Lung (tissue), 11 donors: ENCODE measurements at regions not wholly inside any gene's neighbourhood (a gene's known extent, or its start where the extent isn't known, plus 50 kb on each side); places are given as distances from the start of the nearest gene placed in this dataset.
A peak's percentile ranks its signal among the peaks of the same experiment; 100 is the strongest.

Experiments
- ATAC-seq: fragments of 200-7000 bp; cut with Tn5 transposase; one replicate; pipeline ENCODE4 v1.9.1; 2020; ENCODE audit warnings: moderate number of reproducible peaks; ENCODE audit not compliant: insufficient read depth, low FRiP score
- DNase-seq, 3 donors: peaks; one replicate each; pipeline ENCODE4 v3.0.0-alpha.2; 2013 to 2017
- H3K27ac ChIP-seq, 2 donors: one replicate each; pipeline ENCODE4 v1.5.1; 2013; ENCODE audit warnings: mild to moderate bottlenecking in 2 of 2, moderate library complexity in 2 of 2, control low read depth in 1 of 2, inconsistent platforms in 1 of 2, low read depth in 1 of 2, low read length in 1 of 2
- H3K27me3 ChIP-seq, 3 donors: one replicate each; pipeline ENCODE4 v1.5.1; 2013; ENCODE audit warnings: low read length in 2 of 3; ENCODE audit not compliant: control insufficient read depth in 3 of 3, insufficient read depth in 3 of 3
- H3K36me3 ChIP-seq, 4 donors: one replicate each; pipeline ENCODE4 v1.5.1; 2013; ENCODE audit warnings: low read length in 4 of 4, mild to moderate bottlenecking in 1 of 4, moderate library complexity in 1 of 4; ENCODE audit not compliant: control insufficient read depth in 4 of 4, insufficient read depth in 4 of 4
- H3K4me1 ChIP-seq, 5 donors: one replicate each; pipeline ENCODE4 v1.5.1; 2013; ENCODE audit warnings: low read length in 5 of 5, mild to moderate bottlenecking in 2 of 5, moderate library complexity in 1 of 5; ENCODE audit not compliant: control insufficient read depth in 5 of 5, insufficient read depth in 5 of 5
- H3K4me3 ChIP-seq: one replicate; pipeline ENCODE4 v1.5.1; 2013; ENCODE audit warnings: mild to moderate bottlenecking, control low read depth, moderate library complexity
- H3K9ac ChIP-seq, 2 donors: one replicate each; pipeline ENCODE4 v1.5.1; 2013; ENCODE audit warnings: low read length in 2 of 2, control low read depth in 1 of 2; ENCODE audit not compliant: insufficient read depth in 1 of 2
- H3K9me3 ChIP-seq, 4 donors: one replicate each; pipeline ENCODE4 v1.5.1; 2013; ENCODE audit warnings: low read length in 3 of 4, mild to moderate bottlenecking in 1 of 4, moderate library complexity in 1 of 4; ENCODE audit not compliant: control insufficient read depth in 4 of 4, insufficient read depth in 3 of 4
- WGBS, 2 donors: extraction: QIAGEN DNeasy Blood & Tissue Kit; methylation state at CpG; one replicate each; pipeline ENCODE4 v1.1.7; 2013; 5-methylcytosine and 5-hydroxymethylcytosine counted together
- TF ChIP-seq, protein P1 (sequence below): IDR thresholded peaks from 2 replicates; pipeline ENCODE4 v1.5.1; 2012; ENCODE audit warnings: mild to moderate bottlenecking; ENCODE audit errors: control extremely low read depth, extremely low read depth
- donor health status: control.
- donor health status: control.
- donor health status: Bipolar disorder and iron deficiency.
- donor health status: healthy.
- donor health status: DM: yes; HTN: yes; CAD: no.

DNA sequence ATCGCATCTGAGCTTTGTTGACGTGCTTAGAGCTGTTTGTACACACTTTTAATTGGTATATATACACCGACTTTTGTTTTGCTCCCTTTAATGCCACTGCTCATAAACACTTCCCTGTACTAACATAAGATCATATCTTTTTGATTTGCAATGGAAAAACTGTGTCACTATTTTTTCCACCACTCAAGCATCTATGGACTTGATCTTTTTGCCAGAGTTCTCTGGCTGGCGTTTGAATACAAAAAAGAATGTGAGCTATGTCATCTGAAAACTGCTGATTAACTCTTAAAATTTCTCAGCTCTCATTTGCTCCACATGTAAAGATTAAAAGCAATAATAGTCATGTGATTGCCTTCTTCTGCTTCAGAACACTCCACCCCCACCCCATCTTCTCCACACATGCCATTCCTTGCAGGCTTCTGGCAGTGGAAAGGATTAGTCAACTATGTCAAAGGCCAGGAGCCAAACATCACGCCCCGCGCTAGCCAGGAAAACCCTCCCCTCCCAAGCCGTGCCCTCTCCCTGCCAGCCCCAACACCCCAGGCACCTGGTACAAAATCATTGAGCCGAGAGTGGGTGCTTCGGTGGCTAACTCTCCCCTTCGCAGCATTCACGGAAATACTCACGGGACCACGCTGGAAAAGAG is 123.4 kb upstream of the MEF2A start:
- TF ChIP-seq, protein P1, sequence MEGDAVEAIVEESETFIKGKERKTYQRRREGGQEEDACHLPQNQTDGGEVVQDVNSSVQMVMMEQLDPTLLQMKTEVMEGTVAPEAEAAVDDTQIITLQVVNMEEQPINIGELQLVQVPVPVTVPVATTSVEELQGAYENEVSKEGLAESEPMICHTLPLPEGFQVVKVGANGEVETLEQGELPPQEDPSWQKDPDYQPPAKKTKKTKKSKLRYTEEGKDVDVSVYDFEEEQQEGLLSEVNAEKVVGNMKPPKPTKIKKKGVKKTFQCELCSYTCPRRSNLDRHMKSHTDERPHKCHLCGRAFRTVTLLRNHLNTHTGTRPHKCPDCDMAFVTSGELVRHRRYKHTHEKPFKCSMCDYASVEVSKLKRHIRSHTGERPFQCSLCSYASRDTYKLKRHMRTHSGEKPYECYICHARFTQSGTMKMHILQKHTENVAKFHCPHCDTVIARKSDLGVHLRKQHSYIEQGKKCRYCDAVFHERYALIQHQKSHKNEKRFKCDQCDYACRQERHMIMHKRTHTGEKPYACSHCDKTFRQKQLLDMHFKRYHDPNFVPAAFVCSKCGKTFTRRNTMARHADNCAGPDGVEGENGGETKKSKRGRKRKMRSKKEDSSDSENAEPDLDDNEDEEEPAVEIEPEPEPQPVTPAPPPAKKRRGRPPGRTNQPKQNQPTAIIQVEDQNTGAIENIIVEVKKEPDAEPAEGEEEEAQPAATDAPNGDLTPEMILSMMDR, result no peak

DNA sequence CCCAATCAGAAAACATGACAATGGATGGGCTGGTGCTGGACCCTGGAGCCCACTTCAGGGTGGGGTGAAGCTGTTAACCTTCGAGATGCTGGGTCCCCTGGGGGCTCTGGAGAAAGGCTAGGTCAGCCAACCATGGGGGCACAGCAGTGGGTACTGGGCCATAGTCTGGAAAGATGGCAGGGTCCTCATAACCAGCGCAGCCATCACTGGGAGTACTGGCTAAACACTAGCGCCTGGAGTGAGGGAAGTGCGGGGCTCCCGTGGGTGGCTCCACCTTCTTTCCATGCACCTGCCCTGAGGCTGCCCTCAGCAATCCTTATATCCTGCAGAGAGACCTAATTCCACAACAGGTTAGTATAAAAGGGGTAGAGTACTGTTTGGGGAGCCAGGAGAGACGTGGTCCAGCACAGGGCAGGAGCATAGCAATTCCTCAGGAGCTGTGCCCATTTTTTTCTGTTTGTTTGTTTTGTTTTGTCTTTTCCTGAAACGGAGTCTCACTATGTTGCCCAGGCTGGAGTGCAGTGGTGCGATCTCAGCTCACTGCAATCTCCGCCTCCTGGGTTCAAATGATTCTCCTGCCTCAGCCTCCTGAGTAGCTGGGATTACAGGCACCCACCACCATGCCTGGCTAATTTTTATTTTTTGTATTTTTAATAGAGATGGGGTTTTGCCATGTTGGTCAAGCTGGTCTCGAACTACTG is 122.6 kb upstream of the MEF2A start:
- TF ChIP-seq, protein P1, result no peak
- H3K9ac ChIP-seq, result no peak overlapping the region
- DNase-seq (no peak), ATAC-seq (no peak)
- H3K4me1 ChIP-seq, result peaks cover 13 to 33% (median 14%) of the 10 kb centered on the region in 5 donors
- H3K27ac ChIP-seq, result peak overlapping the region; percentile 79 to 93
- no peaks in the 10 kb centered on the region for H3K9me3 ChIP-seq
- WGBS, 2 donors, result 73 to 85% methylated on average over 10 of the region's 10 CpGs
- no peak overlapping the region for H3K4me3 ChIP-seq
- H3K27me3 ChIP-seq, result no peaks in the 10 kb centered on the region
- H3K36me3 ChIP-seq, result no peaks in the 10 kb centered on the region

More for the DNA sequence above, 123.4 kb upstream of the MEF2A start:
- Histone ChIP-seq H3K27me3 (no peaks in the 10 kb centered on the region), H3K27ac (peak overlapping the region; percentile 79 to 93), H3K4me1 (peaks cover 8 to 30% (median 14%) of the 10 kb centered on the region in 5 donors), H3K9ac (peak overlapping the region in 1 of 2 donors; percentile 33), H3K36me3 (no peaks in the 10 kb centered on the region), H3K4me3 (no peak overlapping the region), H3K9me3 (no peaks in the 10 kb centered on the region)
- peak; percentile 77 for ATAC-seq
- DNase-seq, result peak; percentile 73 to 92 (median 92)
- WGBS, 2 donors, result 33 to 56% methylated on average over 14 of the region's 14 CpGs

DNA sequence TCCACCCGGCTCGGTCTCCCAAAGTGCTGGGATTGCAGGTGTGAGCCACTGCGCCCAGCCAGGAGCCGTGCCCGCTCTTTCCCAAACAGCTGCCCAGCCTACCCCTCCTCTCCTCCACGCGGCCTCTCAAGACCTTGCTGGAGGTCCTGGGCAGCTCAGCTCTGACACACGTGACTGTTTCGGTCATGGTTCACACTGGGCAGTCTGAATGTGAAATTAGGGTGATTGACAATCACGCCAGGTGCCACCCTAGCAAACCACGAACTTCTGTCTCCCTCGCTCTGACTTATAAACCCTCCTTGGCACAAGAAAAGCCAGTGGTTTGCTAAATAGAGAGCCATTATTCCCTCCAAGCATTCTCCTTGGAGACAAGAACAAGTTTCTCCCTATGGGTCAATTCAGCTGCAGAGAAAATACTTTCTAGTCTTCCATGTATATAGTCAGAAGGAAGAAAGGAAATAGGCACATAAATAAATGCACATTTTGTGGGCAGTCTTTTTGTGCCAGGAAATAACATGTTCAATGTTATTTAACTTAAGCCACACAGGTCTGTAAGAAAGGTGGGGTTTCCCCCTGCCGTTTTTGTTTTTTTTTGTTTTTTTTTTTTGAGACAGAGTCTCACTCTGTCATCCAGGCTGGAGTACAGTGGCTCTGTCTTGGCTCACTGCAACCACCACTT is 121.9 kb upstream of the MEF2A start:
- H3K9me3 ChIP-seq, result no peaks in the 10 kb centered on the region
- H3K9ac ChIP-seq, result no peak overlapping the region
- H3K4me3 ChIP-seq, result no peak overlapping the region
- peak overlapping the region; percentile 10 to 36 for H3K27ac ChIP-seq
- no peak for DNase-seq
- WGBS, 2 donors, result 79 to 82% methylated on average over 13 of the region's 13 CpGs
- no peaks in the 10 kb centered on the region for H3K27me3 ChIP-seq
- ATAC-seq, result no peak
- peaks cover 11 to 27% (median 13%) of the 10 kb centered on the region in 5 donors for H3K4me1 ChIP-seq
- TF ChIP-seq, protein P1, result no peak
- H3K36me3 ChIP-seq, result no peaks in the 10 kb centered on the region
